KMS-11 (cell line): ENCODE measurements at regions not wholly inside any gene's neighbourhood (a gene's known extent, or its start where the extent isn't known, plus 50 kb on each side); places are given as distances from the start of the nearest gene placed in this dataset.

Experiments
- H2AFZ ChIP-seq: fragments of 200-600 bp; sonication (generic); 2 replicates; pipeline ENCODE4 v1.6.1; 2016; ENCODE audit warnings: antibody characterized with exemption, mixed run types, low read depth
- H3K27ac ChIP-seq: fragments of 200-600 bp; sonication (generic); 2 replicates; pipeline ENCODE4 v1.6.1; 2016; ENCODE audit warnings: mild to moderate bottlenecking, mixed run types
- H3K27me3 ChIP-seq: fragments of 200-600 bp; sonication (generic); 2 replicates; pipeline ENCODE4 v1.6.1; 2017; ENCODE audit warnings: mild to moderate bottlenecking, low read depth, mixed run types, moderate library complexity; ENCODE audit not compliant: insufficient read depth
- H3K36me3 ChIP-seq: fragments of 200-600 bp; sonication (generic); 2 replicates; pipeline ENCODE4 v1.6.1; 2017; ENCODE audit warnings: mild to moderate bottlenecking, mixed run types; ENCODE audit not compliant: insufficient read depth
- H3K4me1 ChIP-seq: fragments of 200-600 bp; sonication (generic); 2 replicates; pipeline ENCODE4 v1.6.1; 2016; ENCODE audit warnings: mild to moderate bottlenecking, low read depth, mixed run types; ENCODE audit not compliant: poor library complexity, severe bottlenecking
- H3K4me2 ChIP-seq: fragments of 200-600 bp; sonication (generic); 2 replicates; pipeline ENCODE4 v1.7.0; 2016; ENCODE audit warnings: mild to moderate bottlenecking, mixed run types
- H3K4me3 ChIP-seq: fragments of 200-600 bp; sonication (generic); IDR thresholded peaks from 2 replicates; pipeline ENCODE4 v1.6.1; 2017; ENCODE audit warnings: low read depth, low read length, mixed read lengths; ENCODE audit not compliant: insufficient read depth
- H3K79me2 ChIP-seq: fragments of 200-600 bp; sonication (generic); 2 replicates; pipeline ENCODE4 v1.6.1; 2016; ENCODE audit warnings: low read depth, mixed run types; ENCODE audit not compliant: insufficient read depth
- H3K9ac ChIP-seq: fragments of 200-600 bp; sonication (generic); 2 replicates; pipeline ENCODE4 v1.6.1; 2016; ENCODE audit warnings: mild to moderate bottlenecking, mixed run types
- H4K20me1 ChIP-seq: fragments of 200-600 bp; sonication (generic); 2 replicates; pipeline ENCODE4 v1.6.1; 2016; ENCODE audit warnings: mild to moderate bottlenecking, mixed run types; ENCODE audit not compliant: insufficient read depth
- TF ChIP-seq, protein P1 (sequence below): fragments of 200-600 bp; sonication (generic); conservative IDR thresholded peaks from 2 replicates; pipeline ENCODE4 v1.6.1; 2017; ENCODE audit warnings: low read depth, mild to moderate bottlenecking, antibody characterized with exemption, low read length, moderate library complexity, mixed read lengths

DNA sequence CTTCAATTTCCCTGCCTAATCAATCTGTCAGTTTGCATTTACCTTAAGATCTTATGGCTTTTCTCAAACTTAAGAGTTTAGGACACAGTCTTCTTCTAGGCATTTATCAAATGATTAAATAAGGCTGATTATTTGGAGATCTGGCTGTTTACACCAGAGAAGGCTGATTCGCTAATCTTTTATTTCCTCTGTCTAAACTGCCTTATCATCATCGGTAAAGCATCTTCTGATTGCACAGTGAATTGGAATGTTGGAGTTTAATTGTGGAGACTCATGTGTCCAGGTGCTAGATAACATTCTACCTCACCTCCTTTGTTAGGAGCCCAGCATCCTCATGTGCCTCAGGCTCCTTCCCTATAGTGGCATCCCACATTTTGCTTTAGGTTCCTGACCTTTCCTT, 100.3 kb upstream of the DDIT4L start:
- TF ChIP-seq, protein P1, sequence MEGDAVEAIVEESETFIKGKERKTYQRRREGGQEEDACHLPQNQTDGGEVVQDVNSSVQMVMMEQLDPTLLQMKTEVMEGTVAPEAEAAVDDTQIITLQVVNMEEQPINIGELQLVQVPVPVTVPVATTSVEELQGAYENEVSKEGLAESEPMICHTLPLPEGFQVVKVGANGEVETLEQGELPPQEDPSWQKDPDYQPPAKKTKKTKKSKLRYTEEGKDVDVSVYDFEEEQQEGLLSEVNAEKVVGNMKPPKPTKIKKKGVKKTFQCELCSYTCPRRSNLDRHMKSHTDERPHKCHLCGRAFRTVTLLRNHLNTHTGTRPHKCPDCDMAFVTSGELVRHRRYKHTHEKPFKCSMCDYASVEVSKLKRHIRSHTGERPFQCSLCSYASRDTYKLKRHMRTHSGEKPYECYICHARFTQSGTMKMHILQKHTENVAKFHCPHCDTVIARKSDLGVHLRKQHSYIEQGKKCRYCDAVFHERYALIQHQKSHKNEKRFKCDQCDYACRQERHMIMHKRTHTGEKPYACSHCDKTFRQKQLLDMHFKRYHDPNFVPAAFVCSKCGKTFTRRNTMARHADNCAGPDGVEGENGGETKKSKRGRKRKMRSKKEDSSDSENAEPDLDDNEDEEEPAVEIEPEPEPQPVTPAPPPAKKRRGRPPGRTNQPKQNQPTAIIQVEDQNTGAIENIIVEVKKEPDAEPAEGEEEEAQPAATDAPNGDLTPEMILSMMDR, result no peak
- Histone ChIP-seq H3K4me1 (peaks cover 2% of the 10 kb centered on the region), H3K9ac (no peak overlapping the region), H3K4me2 (no peak overlapping the region), H4K20me1 (no peaks in the 10 kb centered on the region), H3K4me3 (no peak overlapping the region), H2AFZ (no peak overlapping the region), H3K27me3 (no peaks in the 10 kb centered on the region), H3K79me2 (no peaks in the 10 kb centered on the region), H3K36me3 (no peaks in the 10 kb centered on the region), H3K27ac (no peak overlapping the region)

DNA sequence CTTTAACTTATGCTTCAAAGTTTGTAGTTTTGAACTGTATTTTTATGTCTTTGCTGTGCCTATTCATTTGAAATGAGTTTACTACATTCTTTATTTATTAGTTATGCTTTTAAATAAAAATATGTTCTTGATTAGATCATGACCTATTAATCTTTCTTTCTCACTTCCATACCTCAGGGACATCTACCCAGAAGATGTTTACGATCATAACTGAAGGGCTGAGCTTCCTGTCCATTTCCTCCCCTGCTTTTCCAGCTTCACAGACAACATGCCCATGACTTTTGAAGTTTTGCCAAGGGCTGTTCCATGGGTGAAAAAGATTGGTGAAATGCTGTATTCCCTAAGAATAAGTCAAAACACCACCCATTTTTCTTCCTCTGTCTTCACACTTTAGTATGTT, 99.7 kb upstream of the DDIT4L start:
- Histone ChIP-seq H3K79me2 (no peaks in the 10 kb centered on the region), H3K4me3 (no peak overlapping the region), H3K4me2 (no peak overlapping the region), H3K36me3 (no peaks in the 10 kb centered on the region), H3K27ac (no peak overlapping the region), H4K20me1 (no peaks in the 10 kb centered on the region), H3K27me3 (no peaks in the 10 kb centered on the region), H2AFZ (no peak overlapping the region), H3K4me1 (no peaks in the 10 kb centered on the region), H3K9ac (no peak overlapping the region)
- TF ChIP-seq, protein P1, result no peak

DNA sequence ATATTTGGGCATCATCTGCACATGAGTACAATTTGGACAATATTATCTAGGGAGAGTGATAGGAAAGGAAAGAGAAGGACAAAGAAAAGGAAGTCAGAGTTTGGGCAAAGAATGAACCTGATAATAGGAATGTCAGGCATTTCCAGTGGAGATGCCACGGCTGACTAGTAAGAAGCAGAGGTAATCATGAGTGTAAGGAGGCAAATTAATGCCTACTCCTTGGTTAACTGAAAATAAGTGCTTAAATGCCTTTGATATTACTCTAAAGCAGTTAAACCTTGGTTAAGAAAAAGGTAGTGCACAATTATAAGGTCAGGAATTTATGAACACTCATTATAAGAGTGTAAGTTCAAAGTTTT, 99.2 kb upstream of the DDIT4L start:
- no peak overlapping the region for H3K4me2 ChIP-seq
- TF ChIP-seq, protein P1, result no peak

DNA sequence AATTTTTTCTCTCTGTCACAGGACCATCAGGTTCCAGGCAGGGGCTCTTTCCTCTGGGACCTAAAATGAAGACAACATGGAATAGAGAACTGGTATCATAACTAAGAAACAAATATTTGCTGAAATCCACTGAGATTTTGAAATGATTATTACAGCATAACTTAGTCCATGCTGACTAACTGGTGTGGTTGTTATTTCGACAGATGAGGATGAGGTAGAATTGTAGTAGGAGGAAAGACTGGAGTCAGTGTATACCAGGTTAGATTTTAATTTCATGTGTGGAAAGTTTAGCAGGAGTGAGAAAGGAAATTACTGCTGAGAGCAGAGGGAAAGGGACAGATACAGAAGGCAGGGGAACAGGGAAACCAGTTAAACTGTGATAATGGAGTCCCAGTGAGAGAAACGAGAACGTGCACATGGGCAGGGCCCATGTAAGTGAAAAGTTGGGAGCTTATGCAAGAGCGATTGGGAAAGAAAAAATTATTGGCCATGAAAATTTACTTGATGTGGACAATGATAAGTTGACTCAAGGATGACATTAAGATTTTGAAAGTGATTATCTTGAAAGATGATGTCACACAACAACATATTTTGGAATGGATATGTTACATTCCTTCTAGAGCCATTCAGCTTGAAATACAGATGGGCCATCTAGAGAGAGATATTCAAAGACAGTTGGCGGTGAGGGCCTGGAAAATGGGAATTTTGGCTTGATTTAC, 98.7 kb upstream of the DDIT4L start:
- TF ChIP-seq, protein P1, result no peak
- Histone ChIP-seq H3K79me2 (no peaks in the 10 kb centered on the region), H3K36me3 (no peaks in the 10 kb centered on the region), H3K27me3 (no peaks in the 10 kb centered on the region), H3K27ac (no peak overlapping the region), H3K4me2 (no peak overlapping the region), H3K4me1 (no peaks in the 10 kb centered on the region), H4K20me1 (no peaks in the 10 kb centered on the region), H2AFZ (no peak overlapping the region), H3K9ac (no peak overlapping the region), H3K4me3 (no peak overlapping the region)

More for the DNA sequence above, 99.2 kb upstream of the DDIT4L start:
- H3K36me3 ChIP-seq, result no peaks in the 10 kb centered on the region
- H4K20me1 ChIP-seq, result no peaks in the 10 kb centered on the region
- no peaks in the 10 kb centered on the region for H3K4me1 ChIP-seq
- H3K4me3 ChIP-seq, result no peak overlapping the region
- H2AFZ ChIP-seq, result no peak overlapping the region
- H3K79me2 ChIP-seq, result no peaks in the 10 kb centered on the region
- H3K27ac ChIP-seq, result no peak overlapping the region
- no peaks in the 10 kb centered on the region for H3K27me3 ChIP-seq
- H3K9ac ChIP-seq, result no peak overlapping the region
